ENCODE measurements at regions not wholly inside any gene's neighbourhood (a gene's known extent, or its start where the extent isn't known, plus 50 kb on each side); places are given as distances from the start of the nearest gene placed in this dataset.

GRCh38 chr6:126118058-126118755 lies 131.9 kb downstream of the TRMT11 start (continued):
- TF ChIP-seq MITF (IDR thresholded peaks at IDR 0.05) = 0 out of 2 replicates have a peak, but pooled peaks have one; percentile 9
- 0 out of 2 replicates have a peak, but pooled peaks have one; percentile 30 for TF ChIP-seq SMAD3 (CRISPR knock-in tag; conservative IDR thresholded peaks at IDR 0.05)
- TF ChIP-seq TCF7 (IDR thresholded peaks at IDR 0.05; ENCODE audit: borderline replicate concordance) = no peak
- TF ChIP-seq MAZ (CRISPR knock-in tag; conservative IDR thresholded peaks at IDR 0.05 in 1 of 2, IDR thresholded peaks at IDR 0.05 in 1 of 2) = peak in 1 of 2 experiments; percentile 65; a peak in 1 of 4 replicates
- peak; percentile 26 for TF ChIP-seq TAF9B (IDR thresholded peaks at IDR 0.05; ENCODE audit: partially characterized antibody)
- peak; percentile 95 for TF ChIP-seq PML (IDR thresholded peaks at IDR 0.05; ENCODE audit: low read length)
- TF ChIP-seq CTBP1 (IDR thresholded peaks at IDR 0.05; ENCODE audit: borderline replicate concordance) = peak; percentile 56; the same call in 1 of the 2 replicates
- no peak for TF ChIP-seq ADNP (tag; IDR thresholded peaks at IDR 0.05)
- no peak for TF ChIP-seq CEBPB (tag; IDR thresholded peaks at IDR 0.05)
- no peak for TF ChIP-seq PCBP2 (IDR thresholded peaks at IDR 0.05; ENCODE audit: low read depth, low read length, poor library complexity, severe bottlenecking)
- peak; percentile 67; the same call in 1 of the 2 replicates for TF ChIP-seq ZBED1 (IDR thresholded peaks at IDR 0.05)
- TF ChIP-seq HCFC1 (IDR thresholded peaks at IDR 0.05; ENCODE audit: low read depth, low read length) = no peak
- TF ChIP-seq TFE3 (CRISPR knock-in tag; IDR thresholded peaks at IDR 0.05) = no peak
- peak in 1 of 2 experiments; percentile 82; a peak in 2 of 4 replicates for TF ChIP-seq TEAD1 (CRISPR knock-in tag; IDR thresholded peaks at IDR 0.05)
- peak; percentile 65 for TF ChIP-seq RFX1 (IDR thresholded peaks at IDR 0.05)
- TF ChIP-seq MAX (CRISPR knock-in tag; IDR thresholded peaks at IDR 0.05) = no peak
- TF ChIP-seq DMBX1 (CRISPR knock-in tag; IDR thresholded peaks at IDR 0.05; ENCODE audit: borderline replicate concordance) = peak; percentile 68; the same call in 1 of the 2 replicates
- no peak for TF ChIP-seq PURB (CRISPR knock-in tag; IDR thresholded peaks at IDR 0.05; ENCODE audit: low read depth)
- TF ChIP-seq KDM4B (IDR thresholded peaks at IDR 0.05; ENCODE audit: borderline replicate concordance in 2 of 2, low read depth in 1 of 2) = no peak
- TF ChIP-seq ZNF395 (CRISPR knock-in tag; IDR thresholded peaks at IDR 0.05) = peak; percentile 94; the same call in 1 of the 2 replicates
- peak; percentile 93 to 97 for TF ChIP-seq KDM1A (IDR thresholded peaks at IDR 0.05)
- peak; percentile 92 for TF ChIP-seq FOSL1 (tag; conservative IDR thresholded peaks at IDR 0.05)
